ENCODE measurements at regions not wholly inside any gene's neighbourhood (a gene's known extent, or its start where the extent isn't known, plus 50 kb on each side); places are given as distances from the start of the nearest gene placed in this dataset.

DNA sequence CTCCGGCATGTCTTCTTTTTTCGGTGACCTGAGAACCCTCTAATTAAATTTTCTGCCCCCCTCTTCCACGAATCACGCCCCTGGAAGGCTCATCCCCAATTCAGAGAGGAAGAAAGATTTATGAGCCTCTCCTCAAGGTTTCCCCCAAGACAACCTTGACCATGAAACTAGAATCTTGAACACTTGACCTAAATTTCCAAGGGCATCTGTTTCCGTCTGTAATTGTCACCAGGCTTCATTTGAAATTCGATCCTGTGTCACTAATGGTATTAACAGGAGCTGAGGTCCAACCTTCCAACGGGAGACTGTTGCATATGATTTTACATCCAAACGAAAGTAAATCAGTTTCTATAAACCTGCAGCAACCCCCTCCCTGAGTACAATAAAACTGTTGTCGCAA lies 139.9 kb upstream of the ZIC3 start:
- POLR2A ChIA-PET, result no interaction called here
- H3K9ac ChIP-seq, result no peak overlapping the region
- WGBS (ENCODE audit: low lambda C conversion rate), result 21% methylated on average over 9 of the region's 9 CpGs

DNA sequence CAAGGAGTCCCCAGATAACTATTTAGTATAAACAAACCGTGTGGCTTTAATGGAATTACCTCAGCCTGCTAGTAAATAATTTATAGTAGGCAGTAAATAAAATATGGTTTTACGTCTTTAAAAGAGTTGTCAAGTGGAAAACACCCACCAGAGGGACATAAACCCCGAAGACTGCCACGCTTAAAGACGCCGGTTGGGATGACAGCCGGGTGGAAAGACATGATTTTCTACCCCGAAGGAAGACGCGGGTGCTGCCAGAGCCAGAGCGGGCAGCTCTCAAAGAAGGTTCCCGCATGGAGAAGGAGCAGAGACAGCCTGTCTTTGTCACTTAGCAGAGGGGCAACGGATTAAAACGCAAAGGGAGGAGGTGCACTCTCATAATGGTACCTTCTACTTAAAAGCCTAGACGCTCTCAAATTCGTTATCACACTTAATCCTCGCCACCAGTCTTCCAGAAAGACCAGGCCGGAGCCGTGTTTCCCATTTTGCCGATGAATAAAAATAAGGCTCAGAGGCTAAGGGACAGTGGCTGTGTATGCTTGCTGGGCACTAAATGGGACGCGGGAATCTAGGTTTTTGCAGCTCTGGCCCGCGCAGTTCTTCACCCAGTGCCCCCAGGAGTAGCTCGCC lies 140.5 kb upstream of the ZIC3 start:
- Histone ChIP-seq H3F3A (replicated peaks; ENCODE audit: insufficient read depth) (no peaks in the 10 kb centered on the region), H3K9me2 (no peaks in the 10 kb centered on the region), H3K79me2 (ENCODE audit: insufficient read depth) (no peaks in the 10 kb centered on the region), H3K27ac (ENCODE audit: low read depth in 2 of 2, low read length in 1 of 2) (no peak overlapping the region), H3K4me3 (ENCODE audit: low read depth in 2 of 2, low read length in 1 of 2) (no peak overlapping the region), H4K20me1 (ENCODE audit: insufficient read depth) (no peaks in the 10 kb centered on the region), H3K4me2 (no peak overlapping the region), H2AFZ (ENCODE audit: low read depth) (no peak overlapping the region), H3K4me1 (ENCODE audit: control insufficient read depth in 1 of 2, insufficient read depth in 2 of 2, low read depth in 1 of 2, low read length in 1 of 2) (no peaks in the 10 kb centered on the region), H3K36me3 (replicated peaks in 1 of 2; ENCODE audit: control insufficient read depth in 1 of 2, insufficient read depth in 2 of 2, low read length in 1 of 2) (no peaks in the 10 kb centered on the region), H3K9ac (no peak overlapping the region), H3K9me3 (no peaks in the 10 kb centered on the region), H3K27me3 (ENCODE audit: insufficient read depth) (peaks cover 45% of the 10 kb centered on the region)
- 5% methylated on average over 24 of the region's 25 CpGs for WGBS (ENCODE audit: low lambda C conversion rate)
- DNase-seq, result no peak
- POLR2A ChIA-PET, result no interaction called here
- TF ChIP-seq MXI1 (IDR thresholded peaks at IDR 0.05; ENCODE audit: low read depth, low read length) (no peak), TAF1 (IDR thresholded peaks at IDR 0.05; ENCODE audit: borderline replicate concordance, low read depth, low read length) (no peak)
- TF ChIP-seq, protein P1, sequence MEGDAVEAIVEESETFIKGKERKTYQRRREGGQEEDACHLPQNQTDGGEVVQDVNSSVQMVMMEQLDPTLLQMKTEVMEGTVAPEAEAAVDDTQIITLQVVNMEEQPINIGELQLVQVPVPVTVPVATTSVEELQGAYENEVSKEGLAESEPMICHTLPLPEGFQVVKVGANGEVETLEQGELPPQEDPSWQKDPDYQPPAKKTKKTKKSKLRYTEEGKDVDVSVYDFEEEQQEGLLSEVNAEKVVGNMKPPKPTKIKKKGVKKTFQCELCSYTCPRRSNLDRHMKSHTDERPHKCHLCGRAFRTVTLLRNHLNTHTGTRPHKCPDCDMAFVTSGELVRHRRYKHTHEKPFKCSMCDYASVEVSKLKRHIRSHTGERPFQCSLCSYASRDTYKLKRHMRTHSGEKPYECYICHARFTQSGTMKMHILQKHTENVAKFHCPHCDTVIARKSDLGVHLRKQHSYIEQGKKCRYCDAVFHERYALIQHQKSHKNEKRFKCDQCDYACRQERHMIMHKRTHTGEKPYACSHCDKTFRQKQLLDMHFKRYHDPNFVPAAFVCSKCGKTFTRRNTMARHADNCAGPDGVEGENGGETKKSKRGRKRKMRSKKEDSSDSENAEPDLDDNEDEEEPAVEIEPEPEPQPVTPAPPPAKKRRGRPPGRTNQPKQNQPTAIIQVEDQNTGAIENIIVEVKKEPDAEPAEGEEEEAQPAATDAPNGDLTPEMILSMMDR (IDR thresholded peaks at IDR 0.05), result no peak
- CTCF ChIA-PET, result interaction anchor here (0.7 kb wide), 1 partner anchor 189 kb away, joined by 3 read pairs; no protein-coding TSS in a partner anchor

More for the DNA sequence above, 139.9 kb upstream of the ZIC3 start:
- no peaks in the 10 kb centered on the region for H3K79me2 ChIP-seq (ENCODE audit: insufficient read depth)
- H3K4me2 ChIP-seq, result no peak overlapping the region
- no peaks in the 10 kb centered on the region for H3K9me3 ChIP-seq
- no peaks in the 10 kb centered on the region for H3K9me2 ChIP-seq
- TF ChIP-seq, protein P2, sequence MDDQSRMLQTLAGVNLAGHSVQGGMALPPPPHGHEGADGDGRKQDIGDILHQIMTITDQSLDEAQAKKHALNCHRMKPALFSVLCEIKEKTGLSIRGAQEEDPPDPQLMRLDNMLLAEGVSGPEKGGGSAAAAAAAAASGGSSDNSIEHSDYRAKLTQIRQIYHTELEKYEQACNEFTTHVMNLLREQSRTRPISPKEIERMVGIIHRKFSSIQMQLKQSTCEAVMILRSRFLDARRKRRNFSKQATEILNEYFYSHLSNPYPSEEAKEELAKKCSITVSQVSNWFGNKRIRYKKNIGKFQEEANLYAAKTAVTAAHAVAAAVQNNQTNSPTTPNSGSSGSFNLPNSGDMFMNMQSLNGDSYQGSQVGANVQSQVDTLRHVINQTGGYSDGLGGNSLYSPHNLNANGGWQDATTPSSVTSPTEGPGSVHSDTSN (IDR thresholded peaks at IDR 0.05), result no peak
- no peak for TF ChIP-seq YY1 (IDR thresholded peaks at IDR 0.05; ENCODE audit: low read depth)
- TF ChIP-seq TCF12 (IDR thresholded peaks at IDR 0.05), result no peak
- TF ChIP-seq RFX5 (IDR thresholded peaks at IDR 0.05; ENCODE audit: low read length), result no peak
- no peak overlapping the region for H3K27ac ChIP-seq (ENCODE audit: low read depth in 2 of 2, low read length in 1 of 2)
- no peak for DNase-seq
- H3K27me3 ChIP-seq (ENCODE audit: insufficient read depth), result peaks cover 45% of the 10 kb centered on the region
- H3K4me3 ChIP-seq (ENCODE audit: low read depth in 2 of 2, low read length in 1 of 2), result no peak overlapping the region
- no peaks in the 10 kb centered on the region for H4K20me1 ChIP-seq (ENCODE audit: insufficient read depth)
- H3K4me1 ChIP-seq (ENCODE audit: control insufficient read depth in 1 of 2, insufficient read depth in 2 of 2, low read depth in 1 of 2, low read length in 1 of 2), result no peaks in the 10 kb centered on the region
- H3K36me3 ChIP-seq (replicated peaks in 1 of 2; ENCODE audit: control insufficient read depth in 1 of 2, insufficient read depth in 2 of 2, low read length in 1 of 2), result no peaks in the 10 kb centered on the region
- no peak overlapping the region for H2AFZ ChIP-seq (ENCODE audit: low read depth)
- CTCF ChIA-PET, result no interaction called here
- H3F3A ChIP-seq (replicated peaks; ENCODE audit: insufficient read depth), result no peaks in the 10 kb centered on the region

DNA sequence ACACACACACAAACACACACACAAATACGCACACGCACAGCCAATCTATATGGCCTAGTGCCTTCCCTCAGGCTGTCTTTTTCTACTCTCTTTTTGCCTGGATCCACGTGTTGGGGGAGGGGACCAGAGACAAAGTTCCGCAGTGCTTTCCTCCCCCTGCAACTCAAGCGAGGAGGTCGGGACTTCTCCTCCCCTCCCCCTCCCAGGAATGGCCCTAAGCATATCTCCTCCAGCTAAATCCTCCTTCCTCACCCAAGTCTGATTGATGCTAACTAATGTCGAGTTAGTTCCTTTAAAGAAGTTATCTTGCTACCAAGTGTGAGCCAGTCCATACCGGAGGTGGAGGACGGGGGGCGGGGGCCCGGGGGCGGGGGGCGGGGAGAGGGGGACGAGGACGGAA lies 141.2 kb upstream of the ZIC3 start:
- H3K27ac ChIP-seq (ENCODE audit: low read depth in 2 of 2, low read length in 1 of 2), result no peak overlapping the region
- H3K9me2 ChIP-seq, result no peaks in the 10 kb centered on the region
- no peak overlapping the region for H2AFZ ChIP-seq (ENCODE audit: low read depth)
- CTCF ChIA-PET, result no interaction called here
- no peak for TF ChIP-seq NRF1 (IDR thresholded peaks at IDR 0.05; ENCODE audit: low read depth, low read length)
- TF ChIP-seq MAX (IDR thresholded peaks at IDR 0.05; ENCODE audit: low read depth), result no peak
- no peak for TF ChIP-seq ZBTB33 (IDR thresholded peaks at IDR 0.05; ENCODE audit: borderline replicate concordance, low read depth)
- TF ChIP-seq, protein P3, sequence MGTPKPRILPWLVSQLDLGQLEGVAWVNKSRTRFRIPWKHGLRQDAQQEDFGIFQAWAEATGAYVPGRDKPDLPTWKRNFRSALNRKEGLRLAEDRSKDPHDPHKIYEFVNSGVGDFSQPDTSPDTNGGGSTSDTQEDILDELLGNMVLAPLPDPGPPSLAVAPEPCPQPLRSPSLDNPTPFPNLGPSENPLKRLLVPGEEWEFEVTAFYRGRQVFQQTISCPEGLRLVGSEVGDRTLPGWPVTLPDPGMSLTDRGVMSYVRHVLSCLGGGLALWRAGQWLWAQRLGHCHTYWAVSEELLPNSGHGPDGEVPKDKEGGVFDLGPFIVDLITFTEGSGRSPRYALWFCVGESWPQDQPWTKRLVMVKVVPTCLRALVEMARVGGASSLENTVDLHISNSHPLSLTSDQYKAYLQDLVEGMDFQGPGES (IDR thresholded peaks at IDR 0.05; ENCODE audit: low read depth, low read length), result no peak
- TF ChIP-seq RFX5 (IDR thresholded peaks at IDR 0.05; ENCODE audit: low read length), result no peak
- no peak for TF ChIP-seq MEF2A (IDR thresholded peaks at IDR 0.05; ENCODE audit: borderline replicate concordance, low read depth)
- TF ChIP-seq CHD2 (IDR thresholded peaks at IDR 0.05; ENCODE audit: low read length, partially characterized antibody), result no peak
- TF ChIP-seq ELF1 (IDR thresholded peaks at IDR 0.05), result no peak
- no peak for TF ChIP-seq POLR2AphosphoS5 (IDR thresholded peaks at IDR 0.05; ENCODE audit: low read depth, low read length)
- no peak for TF ChIP-seq YY1 (IDR thresholded peaks at IDR 0.05; ENCODE audit: low read depth)
- no peak for TF ChIP-seq FOSL2 (IDR thresholded peaks at IDR 0.05; ENCODE audit: borderline replicate concordance, low read depth)
- H3K36me3 ChIP-seq (replicated peaks in 1 of 2; ENCODE audit: control insufficient read depth in 1 of 2, insufficient read depth in 2 of 2, low read length in 1 of 2), result no peaks in the 10 kb centered on the region
- H3K4me3 ChIP-seq (ENCODE audit: low read depth in 2 of 2, low read length in 1 of 2), result no peak overlapping the region
- 5% methylated on average over 15 of the region's 15 CpGs for WGBS (ENCODE audit: low lambda C conversion rate)
- no peak overlapping the region for H3K9ac ChIP-seq
- no peaks in the 10 kb centered on the region for H3K79me2 ChIP-seq (ENCODE audit: insufficient read depth)
- POLR2A ChIA-PET, result no interaction called here
- no peak for DNase-seq
- no peaks in the 10 kb centered on the region for H3K9me3 ChIP-seq
- no peaks in the 10 kb centered on the region for H3F3A ChIP-seq (replicated peaks; ENCODE audit: insufficient read depth)
- H4K20me1 ChIP-seq (ENCODE audit: insufficient read depth), result no peaks in the 10 kb centered on the region
- H3K27me3 ChIP-seq (ENCODE audit: insufficient read depth), result peaks cover 43% of the 10 kb centered on the region
- H3K4me1 ChIP-seq (ENCODE audit: control insufficient read depth in 1 of 2, insufficient read depth in 2 of 2, low read depth in 1 of 2, low read length in 1 of 2), result no peaks in the 10 kb centered on the region
- H3K4me2 ChIP-seq, result no peak overlapping the region

All from SK-N-SH (cell line).